ENCODE measurements at regions not wholly inside any gene's neighbourhood (a gene's known extent, or its start where the extent isn't known, plus 50 kb on each side); places are given as distances from the start of the nearest gene placed in this dataset.

DNA sequence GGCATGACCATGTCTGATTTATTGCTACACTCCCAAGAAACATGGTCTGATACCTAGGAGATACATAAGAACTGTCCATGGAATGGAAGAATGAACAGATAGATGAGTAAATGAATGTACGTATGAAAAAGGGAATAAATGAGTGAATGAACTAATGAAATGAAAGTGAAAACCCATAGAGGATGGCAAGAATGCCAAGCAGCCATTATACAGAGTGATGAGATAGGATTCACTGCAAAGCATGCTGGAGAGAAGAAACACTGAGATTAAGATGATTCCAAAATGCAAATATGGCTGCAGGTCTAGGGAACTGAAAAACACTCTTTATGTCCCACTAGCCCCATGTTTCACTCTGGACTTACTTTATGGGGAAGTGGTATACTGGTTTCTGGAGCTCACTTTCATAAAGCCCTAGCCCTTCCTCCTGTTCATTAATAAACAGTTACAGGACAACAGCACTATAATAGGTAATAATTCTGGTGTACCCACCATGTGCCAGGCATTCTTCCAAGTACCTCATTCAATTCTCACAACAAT, 170.3 kb upstream of the RAD23B start:
- TF ChIP-seq CTCF (IDR thresholded peaks at IDR 0.05 in 4 of 5, conservative IDR thresholded peaks at IDR 0.05 in 1 of 5), result no peak
- no peak for TF ChIP-seq POLR2A (IDR thresholded peaks at IDR 0.05)
